ENCODE measurements at regions not wholly inside any gene's neighbourhood (a gene's known extent, or its start where the extent isn't known, plus 50 kb on each side); places are given as distances from the start of the nearest gene placed in this dataset.
"Not testable (repeated sequence)": the region's sequence is repeated elsewhere in the genome, so short reads cannot be mapped to it uniquely, and the experiment has no call there.

- TF ChIP-seq, protein P1, sequence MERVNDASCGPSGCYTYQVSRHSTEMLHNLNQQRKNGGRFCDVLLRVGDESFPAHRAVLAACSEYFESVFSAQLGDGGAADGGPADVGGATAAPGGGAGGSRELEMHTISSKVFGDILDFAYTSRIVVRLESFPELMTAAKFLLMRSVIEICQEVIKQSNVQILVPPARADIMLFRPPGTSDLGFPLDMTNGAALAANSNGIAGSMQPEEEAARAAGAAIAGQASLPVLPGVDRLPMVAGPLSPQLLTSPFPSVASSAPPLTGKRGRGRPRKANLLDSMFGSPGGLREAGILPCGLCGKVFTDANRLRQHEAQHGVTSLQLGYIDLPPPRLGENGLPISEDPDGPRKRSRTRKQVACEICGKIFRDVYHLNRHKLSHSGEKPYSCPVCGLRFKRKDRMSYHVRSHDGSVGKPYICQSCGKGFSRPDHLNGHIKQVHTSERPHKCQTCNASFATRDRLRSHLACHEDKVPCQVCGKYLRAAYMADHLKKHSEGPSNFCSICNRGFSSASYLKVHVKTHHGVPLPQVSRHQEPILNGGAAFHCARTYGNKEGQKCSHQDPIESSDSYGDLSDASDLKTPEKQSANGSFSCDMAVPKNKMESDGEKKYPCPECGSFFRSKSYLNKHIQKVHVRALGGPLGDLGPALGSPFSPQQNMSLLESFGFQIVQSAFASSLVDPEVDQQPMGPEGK (CRISPR knock-in tag; IDR thresholded peaks at IDR 0.05; ENCODE audit: borderline replicate concordance) = not testable (repeated sequence)
- TF ChIP-seq OSR1 (CRISPR knock-in tag; IDR thresholded peaks at IDR 0.05); ZC3H10 (CRISPR knock-in tag; IDR thresholded peaks at IDR 0.05); ISL1 (CRISPR knock-in tag; IDR thresholded peaks at IDR 0.05); CREB5 (CRISPR knock-in tag; IDR thresholded peaks at IDR 0.05; ENCODE audit: low read depth); RARB (CRISPR knock-in tag; IDR thresholded peaks at IDR 0.05); ARNTL (CRISPR knock-in tag; IDR thresholded peaks at IDR 0.05; ENCODE audit: borderline replicate concordance, low read depth); PPARA (CRISPR knock-in tag; IDR thresholded peaks at IDR 0.05; ENCODE audit: borderline replicate concordance): not testable (repeated sequence)
These were observed 1268.4 kb downstream of the RPIA start for GRCh38 chr2:89959729-89960378.
